Fibroblast of mammary gland (primary cell): ENCODE measurements at regions not wholly inside any gene's neighbourhood (a gene's known extent, or its start where the extent isn't known, plus 50 kb on each side); places are given as distances from the start of the nearest gene placed in this dataset.

Source experiments
- DNase-seq: peaks from one replicate; pipeline ENCODE4 v3.0.0-alpha.2; 2010; ENCODE audit warnings: low read depth
- H3K4me3 ChIP-seq: 2 replicates; pipeline ENCODE4 v1.5.1; 2011; ENCODE audit warnings: low read depth, mild to moderate bottlenecking, low read length, moderate library complexity; ENCODE audit not compliant: control insufficient read depth
- TF ChIP-seq, protein P1 (sequence below): conservative IDR thresholded peaks from 2 replicates; pipeline ENCODE4 v1.5.1; 2011; ENCODE audit warnings: low read depth, low read length, inconsistent platforms; ENCODE audit not compliant: control insufficient read depth, insufficient read depth

DNA sequence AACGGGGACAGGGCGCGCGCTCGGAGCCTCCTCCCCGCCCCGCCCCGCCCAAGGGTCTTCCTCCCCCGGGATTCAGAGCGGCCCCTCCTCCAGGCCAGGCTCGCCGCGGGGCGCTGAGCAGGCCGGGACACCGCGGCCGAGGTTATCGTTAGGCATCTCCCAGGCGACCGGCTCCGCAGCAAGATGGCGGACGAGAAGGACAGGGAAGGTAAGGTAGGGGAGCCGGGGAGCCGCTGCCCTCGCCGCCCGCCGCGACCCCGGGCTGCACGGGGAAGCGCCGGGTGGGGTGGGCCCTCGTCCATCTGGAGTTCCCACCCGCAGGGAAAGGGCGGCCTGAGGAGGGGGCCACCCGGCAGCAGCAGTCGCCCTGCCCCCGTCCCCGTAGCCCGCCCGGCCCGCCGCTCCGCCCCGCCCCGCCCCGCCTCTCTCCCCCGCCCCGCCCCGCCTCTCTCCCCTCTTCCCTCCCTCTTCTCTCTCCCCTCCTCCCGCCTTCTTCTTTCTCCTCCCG, 105.9 kb upstream of the HNRNPU start:
- H3K4me3 ChIP-seq = peak overlapping the region; percentile 67
- TF ChIP-seq, protein P1, sequence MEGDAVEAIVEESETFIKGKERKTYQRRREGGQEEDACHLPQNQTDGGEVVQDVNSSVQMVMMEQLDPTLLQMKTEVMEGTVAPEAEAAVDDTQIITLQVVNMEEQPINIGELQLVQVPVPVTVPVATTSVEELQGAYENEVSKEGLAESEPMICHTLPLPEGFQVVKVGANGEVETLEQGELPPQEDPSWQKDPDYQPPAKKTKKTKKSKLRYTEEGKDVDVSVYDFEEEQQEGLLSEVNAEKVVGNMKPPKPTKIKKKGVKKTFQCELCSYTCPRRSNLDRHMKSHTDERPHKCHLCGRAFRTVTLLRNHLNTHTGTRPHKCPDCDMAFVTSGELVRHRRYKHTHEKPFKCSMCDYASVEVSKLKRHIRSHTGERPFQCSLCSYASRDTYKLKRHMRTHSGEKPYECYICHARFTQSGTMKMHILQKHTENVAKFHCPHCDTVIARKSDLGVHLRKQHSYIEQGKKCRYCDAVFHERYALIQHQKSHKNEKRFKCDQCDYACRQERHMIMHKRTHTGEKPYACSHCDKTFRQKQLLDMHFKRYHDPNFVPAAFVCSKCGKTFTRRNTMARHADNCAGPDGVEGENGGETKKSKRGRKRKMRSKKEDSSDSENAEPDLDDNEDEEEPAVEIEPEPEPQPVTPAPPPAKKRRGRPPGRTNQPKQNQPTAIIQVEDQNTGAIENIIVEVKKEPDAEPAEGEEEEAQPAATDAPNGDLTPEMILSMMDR = no peak
- DNase-seq = peak; percentile 73

DNA sequence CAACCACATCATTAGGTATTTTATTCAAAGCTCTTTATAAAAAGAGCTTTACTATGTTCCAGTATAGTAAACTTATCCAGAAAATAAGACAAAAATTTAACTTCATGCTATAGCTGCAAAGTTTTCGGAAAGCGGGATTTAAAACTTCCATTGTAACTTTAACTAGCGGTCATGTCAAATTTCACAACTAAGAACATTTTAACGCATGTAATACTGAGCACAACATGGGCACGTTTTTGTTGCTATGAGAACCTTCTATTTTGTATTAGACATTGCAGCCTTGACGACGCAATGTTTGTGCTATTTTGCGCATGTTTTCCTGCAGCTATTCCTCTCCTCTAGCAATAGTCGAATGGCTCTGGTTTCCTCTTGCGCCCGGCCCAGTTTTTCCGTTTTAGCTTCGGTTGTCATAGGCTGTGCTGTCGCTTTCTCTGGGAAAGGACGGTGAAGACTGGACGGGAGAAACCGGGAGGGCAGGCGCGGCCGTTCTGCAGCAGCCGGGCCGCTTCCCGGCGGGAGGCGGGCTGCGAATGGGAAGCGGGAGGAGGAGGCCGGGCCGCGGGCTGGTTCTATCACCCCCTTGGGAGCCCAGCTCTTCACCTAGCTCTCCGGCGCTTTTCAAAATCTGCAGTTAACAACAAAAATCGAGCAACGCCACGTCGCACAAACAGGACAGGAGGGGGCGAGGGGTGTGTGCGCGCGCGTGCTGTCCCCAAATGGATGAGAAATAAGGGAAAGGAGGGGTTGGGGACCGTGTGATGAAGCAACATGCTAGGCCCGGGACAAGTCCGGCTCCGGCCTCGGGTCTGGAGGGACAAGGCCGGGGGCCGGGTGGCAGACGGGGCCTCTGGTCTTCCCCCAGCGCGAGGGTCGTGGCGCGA, 105.3 kb upstream of the HNRNPU start:
- peak; percentile 90 for DNase-seq
- H3K4me3 ChIP-seq = peak overlapping the region; percentile 67
- TF ChIP-seq, protein P1 = no peak

DNA sequence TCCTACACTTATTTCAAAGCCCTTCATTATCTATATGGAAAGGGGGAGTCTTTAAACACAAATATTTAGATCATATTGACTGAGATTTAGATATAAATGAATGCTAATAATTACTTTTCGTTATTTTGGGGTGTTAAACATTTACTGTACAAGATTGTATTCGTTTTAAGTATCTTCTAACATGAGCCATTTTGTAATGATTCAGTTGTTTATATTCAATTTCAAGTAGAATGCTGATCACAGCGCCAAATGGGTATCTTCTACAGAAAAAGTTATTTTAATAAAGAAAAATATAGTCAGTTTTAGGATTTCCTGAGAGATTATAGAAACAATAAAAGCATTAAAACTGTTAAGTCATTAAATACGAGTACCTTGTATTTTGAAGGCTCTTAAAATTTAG, 104.5 kb upstream of the HNRNPU start:
- TF ChIP-seq, protein P1 = no peak
- peak overlapping the region; percentile 67 for H3K4me3 ChIP-seq
- no peak for DNase-seq

DNA sequence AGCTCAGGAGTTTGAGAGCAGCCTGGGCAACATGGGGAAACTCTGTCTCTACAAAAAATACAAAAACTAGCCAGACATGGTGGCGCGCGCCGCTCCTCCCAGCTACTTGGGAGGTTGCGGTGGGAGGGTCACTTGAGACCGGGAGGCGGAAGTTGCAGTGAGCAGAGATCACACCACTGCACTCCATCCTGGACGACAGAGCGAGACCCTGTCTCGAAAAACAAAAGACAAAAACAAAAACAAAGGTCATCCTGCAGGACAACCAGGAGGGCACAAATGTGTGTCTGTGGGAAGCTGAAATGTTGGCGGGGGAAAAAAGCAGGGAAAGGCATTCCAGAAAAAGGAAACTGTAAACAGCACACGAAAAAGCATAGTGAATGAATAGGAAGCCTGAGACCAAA, 104.1 kb upstream of the HNRNPU start:
- TF ChIP-seq, protein P1 = no peak
- H3K4me3 ChIP-seq = peak overlapping the region; percentile 6

DNA sequence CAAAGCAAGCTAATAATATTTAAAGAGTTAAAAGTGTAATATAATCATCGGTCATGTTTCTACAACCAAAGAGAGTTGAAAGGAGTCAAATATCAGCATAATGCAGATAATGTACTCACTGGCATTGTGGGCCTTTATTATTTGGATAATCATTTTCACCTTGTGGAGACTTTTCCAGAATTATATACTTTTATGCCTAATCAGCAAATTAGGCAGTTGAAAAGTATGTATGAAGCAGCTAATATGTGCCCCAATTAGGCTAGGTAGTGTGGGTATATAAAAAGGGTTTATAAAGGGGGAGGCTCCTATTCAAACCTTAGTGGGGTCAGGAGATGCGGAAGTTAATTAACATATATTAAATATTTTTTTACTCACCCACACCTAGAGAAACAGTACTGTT, 102.8 kb upstream of the HNRNPU start:
- TF ChIP-seq, protein P1 = no peak
- no peak overlapping the region for H3K4me3 ChIP-seq
- DNase-seq = no peak

More for the DNA sequence above, 104.1 kb upstream of the HNRNPU start:
- peak; percentile 39 for DNase-seq

DNA sequence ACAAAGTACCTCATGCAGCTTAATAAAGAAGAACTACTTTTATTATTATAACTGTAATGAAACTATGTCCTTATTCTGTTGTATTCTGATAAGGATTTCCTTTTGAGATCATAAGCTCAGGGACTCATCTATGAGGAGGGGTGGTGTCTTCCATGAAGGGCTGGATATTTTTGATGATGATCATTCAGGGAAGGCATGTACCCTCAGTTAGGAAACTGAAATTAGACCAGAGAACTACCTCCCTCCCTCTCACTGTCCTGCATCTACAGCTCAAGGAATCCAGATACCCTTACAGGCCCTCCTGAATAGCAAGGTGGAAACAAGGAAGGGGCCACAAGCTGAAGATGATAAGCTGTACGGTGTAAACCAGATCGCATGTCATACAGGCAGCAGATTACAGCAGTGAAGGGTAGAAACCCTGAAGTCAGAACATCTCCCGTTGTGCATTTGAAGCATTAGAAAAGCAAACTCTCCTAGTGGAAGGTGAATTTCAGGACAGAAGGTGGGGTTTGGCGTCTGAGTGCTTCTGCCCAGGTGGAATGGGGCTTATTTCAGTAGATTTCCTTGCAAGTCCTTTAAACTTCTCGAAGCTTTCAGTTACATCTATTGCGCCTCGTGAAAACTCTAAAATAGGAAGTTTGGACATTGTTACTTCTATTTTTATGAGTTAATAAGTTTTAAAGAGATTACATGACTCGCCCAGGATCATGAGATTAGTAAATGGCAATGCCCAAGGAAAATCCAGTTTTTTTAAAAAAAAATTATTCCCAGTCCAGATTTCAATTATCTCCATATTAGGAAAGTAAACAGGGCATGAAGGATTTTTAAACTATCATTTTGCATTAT, 101.1 kb upstream of the HNRNPU start:
- TF ChIP-seq, protein P1 = no peak
- no peak for DNase-seq
- H3K4me3 ChIP-seq = no peak overlapping the region
